Fibroblast of lung (primary cell): ENCODE measurements at regions not wholly inside any gene's neighbourhood (a gene's known extent, or its start where the extent isn't known, plus 50 kb on each side); places are given as distances from the start of the nearest gene placed in this dataset.

ENCODE experiments used
- EZH2 ChIP-seq: IDR thresholded peaks from 2 replicates; pipeline ENCODE4 v1.5.1; 2012; ENCODE audit warnings: low read length, control low read depth, mild to moderate bottlenecking; ENCODE audit errors: missing control alignments
- TF ChIP-seq, protein P1 (sequence below), 2 donors: IDR thresholded peaks in 1 of 2; conservative IDR thresholded peaks in 1 of 2; 1 replicate in 1 of 2; 2 replicates in 1 of 2; pipeline ENCODE4 v1.5.1; 2011 to 2012; ENCODE audit warnings: low read length in 2 of 2, control low read depth in 1 of 2, inconsistent platforms in 1 of 2, low read depth in 1 of 2, mild to moderate bottlenecking in 1 of 2

DNA sequence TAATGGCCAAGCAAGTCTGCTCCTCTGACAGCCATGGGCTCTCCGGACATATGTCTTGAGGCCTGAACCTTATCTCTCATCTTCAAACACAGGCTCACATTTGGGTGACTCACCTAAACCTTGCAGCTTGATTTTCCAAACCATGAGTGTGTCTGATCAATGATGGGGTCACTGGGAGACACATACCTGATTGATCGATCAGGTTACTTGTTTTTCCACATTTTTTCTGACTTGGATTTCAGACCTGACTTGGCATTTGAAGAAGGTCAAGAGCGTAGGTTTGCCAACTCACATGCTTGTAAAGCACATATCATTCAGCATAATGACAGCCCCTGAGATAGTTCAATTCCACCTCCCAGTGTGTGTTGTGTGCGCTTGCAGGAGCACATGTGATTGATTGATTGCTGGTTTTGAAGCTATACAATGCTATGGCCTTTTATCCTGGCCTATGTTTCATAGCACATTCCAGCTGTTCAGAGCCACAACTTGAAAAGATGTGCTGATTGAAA, 116.7 kb upstream of the KIRREL3 start:
- TF ChIP-seq EZH2: no peak
- TF ChIP-seq, protein P1, sequence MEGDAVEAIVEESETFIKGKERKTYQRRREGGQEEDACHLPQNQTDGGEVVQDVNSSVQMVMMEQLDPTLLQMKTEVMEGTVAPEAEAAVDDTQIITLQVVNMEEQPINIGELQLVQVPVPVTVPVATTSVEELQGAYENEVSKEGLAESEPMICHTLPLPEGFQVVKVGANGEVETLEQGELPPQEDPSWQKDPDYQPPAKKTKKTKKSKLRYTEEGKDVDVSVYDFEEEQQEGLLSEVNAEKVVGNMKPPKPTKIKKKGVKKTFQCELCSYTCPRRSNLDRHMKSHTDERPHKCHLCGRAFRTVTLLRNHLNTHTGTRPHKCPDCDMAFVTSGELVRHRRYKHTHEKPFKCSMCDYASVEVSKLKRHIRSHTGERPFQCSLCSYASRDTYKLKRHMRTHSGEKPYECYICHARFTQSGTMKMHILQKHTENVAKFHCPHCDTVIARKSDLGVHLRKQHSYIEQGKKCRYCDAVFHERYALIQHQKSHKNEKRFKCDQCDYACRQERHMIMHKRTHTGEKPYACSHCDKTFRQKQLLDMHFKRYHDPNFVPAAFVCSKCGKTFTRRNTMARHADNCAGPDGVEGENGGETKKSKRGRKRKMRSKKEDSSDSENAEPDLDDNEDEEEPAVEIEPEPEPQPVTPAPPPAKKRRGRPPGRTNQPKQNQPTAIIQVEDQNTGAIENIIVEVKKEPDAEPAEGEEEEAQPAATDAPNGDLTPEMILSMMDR (conservative IDR thresholded peaks at IDR 0.05 in 1 of 2, IDR thresholded peaks at IDR 0.05 in 1 of 2; ENCODE audit: low read depth in 1 of 2, low read length in 2 of 2): no peak
